ENCODE measurements at regions not wholly inside any gene's neighbourhood (a gene's known extent, or its start where the extent isn't known, plus 50 kb on each side); places are given as distances from the start of the nearest gene placed in this dataset.

GRCh38 chr9:30597608-30598007, 1786.8 kb upstream of the ACO1 start:
- TF ChIP-seq, protein P1, sequence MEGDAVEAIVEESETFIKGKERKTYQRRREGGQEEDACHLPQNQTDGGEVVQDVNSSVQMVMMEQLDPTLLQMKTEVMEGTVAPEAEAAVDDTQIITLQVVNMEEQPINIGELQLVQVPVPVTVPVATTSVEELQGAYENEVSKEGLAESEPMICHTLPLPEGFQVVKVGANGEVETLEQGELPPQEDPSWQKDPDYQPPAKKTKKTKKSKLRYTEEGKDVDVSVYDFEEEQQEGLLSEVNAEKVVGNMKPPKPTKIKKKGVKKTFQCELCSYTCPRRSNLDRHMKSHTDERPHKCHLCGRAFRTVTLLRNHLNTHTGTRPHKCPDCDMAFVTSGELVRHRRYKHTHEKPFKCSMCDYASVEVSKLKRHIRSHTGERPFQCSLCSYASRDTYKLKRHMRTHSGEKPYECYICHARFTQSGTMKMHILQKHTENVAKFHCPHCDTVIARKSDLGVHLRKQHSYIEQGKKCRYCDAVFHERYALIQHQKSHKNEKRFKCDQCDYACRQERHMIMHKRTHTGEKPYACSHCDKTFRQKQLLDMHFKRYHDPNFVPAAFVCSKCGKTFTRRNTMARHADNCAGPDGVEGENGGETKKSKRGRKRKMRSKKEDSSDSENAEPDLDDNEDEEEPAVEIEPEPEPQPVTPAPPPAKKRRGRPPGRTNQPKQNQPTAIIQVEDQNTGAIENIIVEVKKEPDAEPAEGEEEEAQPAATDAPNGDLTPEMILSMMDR (IDR thresholded peaks at IDR 0.05; ENCODE audit: low read depth, low read length) = no peak
- no peak for TF ChIP-seq EZH2phosphoT487 (IDR thresholded peaks at IDR 0.05; ENCODE audit: low read depth)
